GM23338 (cell line): ENCODE measurements at regions not wholly inside any gene's neighbourhood (a gene's known extent, or its start where the extent isn't known, plus 50 kb on each side); places are given as distances from the start of the nearest gene placed in this dataset.

ENCODE experiments used
- ATAC-seq: fragments of 200-7000 bp; cut with Tn5 transposase; 3 replicates; pipeline ENCODE4 v1.9.1; 2020
- DNase-seq: peaks from one replicate; pipeline ENCODE4 v3.0.0-alpha.2; 2015; ENCODE audit warnings: low spot score
- H2AFZ ChIP-seq: fragments of 200-600 bp; sonication (generic); 2 replicates; pipeline ENCODE4 v1.8.0; 2016; ENCODE audit warnings: antibody characterized with exemption, mild to moderate bottlenecking, moderate library complexity
- H3F3A ChIP-seq: fragments of 200-600 bp; sonication (generic); replicated peaks from 2 replicates; pipeline ENCODE4 v1.8.0; 2017; ENCODE audit warnings: antibody characterized with exemption, mixed run types, low read depth
- H3K27ac ChIP-seq: fragments of 200-600 bp; sonication (generic); 2 replicates; pipeline ENCODE4 v1.6.1; 2016; ENCODE audit warnings: low read depth
- H3K27me3 ChIP-seq: fragments of 200-600 bp; sonication (generic); 2 replicates; pipeline ENCODE4 v1.8.0; 2016; ENCODE audit warnings: mild to moderate bottlenecking, mixed run types, moderate library complexity; ENCODE audit not compliant: insufficient read depth
- H3K36me3 ChIP-seq: fragments of 200-600 bp; sonication (generic); 2 replicates; pipeline ENCODE4 v1.8.0; 2016; ENCODE audit warnings: mild to moderate bottlenecking; ENCODE audit not compliant: insufficient read depth
- H3K4me1 ChIP-seq: fragments of 200-600 bp; sonication (generic); 2 replicates; pipeline ENCODE4 v1.8.0; 2016; ENCODE audit warnings: mild to moderate bottlenecking, moderate library complexity; ENCODE audit not compliant: insufficient read depth
- H3K4me2 ChIP-seq: fragments of 200-600 bp; sonication (generic); 2 replicates; pipeline ENCODE4 v1.7.1; 2017; ENCODE audit warnings: mixed run types
- H3K4me3 ChIP-seq: fragments of 200-600 bp; sonication (generic); 2 replicates; pipeline ENCODE4 v1.6.1; 2016; ENCODE audit warnings: mixed run types
- H3K79me2 ChIP-seq: fragments of 200-600 bp; sonication (generic); replicated peaks from 2 replicates; pipeline ENCODE4 v1.8.0; 2017; ENCODE audit warnings: mild to moderate bottlenecking; ENCODE audit not compliant: insufficient read depth
- H3K9me2 ChIP-seq: fragments of 200-600 bp; sonication (generic); 2 replicates; pipeline ENCODE4 v1.8.0; 2017; ENCODE audit not compliant: insufficient read depth
- H4K20me1 ChIP-seq: fragments of 200-600 bp; sonication (generic); replicated peaks from 2 replicates; pipeline ENCODE4 v1.8.0; 2017; ENCODE audit warnings: mild to moderate bottlenecking; ENCODE audit not compliant: insufficient read depth
- H3K27ac Mint-ChIP-seq: 2 replicates; pipeline ENCODE4 v1.8.0; 2020; ENCODE audit warnings: inconsistent platforms, mild to moderate bottlenecking, moderate library complexity, mixed read lengths
- H3K27me3 Mint-ChIP-seq: 3 replicates; pipeline ENCODE4 v1.8.0; 2022; ENCODE audit warnings: low read depth, mild to moderate bottlenecking, moderate library complexity, mixed read lengths, inconsistent platforms; ENCODE audit not compliant: insufficient read depth, poor library complexity
- H3K36me3 Mint-ChIP-seq: 3 replicates; pipeline ENCODE4 v1.8.0; 2021; ENCODE audit warnings: low read depth, mild to moderate bottlenecking, inconsistent platforms, moderate library complexity, mixed read lengths
- H3K4me1 Mint-ChIP-seq: 3 replicates; pipeline ENCODE4 v1.8.0; 2020; ENCODE audit warnings: mild to moderate bottlenecking, inconsistent platforms, mixed read lengths
- H3K4me3 Mint-ChIP-seq: 3 replicates; pipeline ENCODE4 v1.8.0; 2021; ENCODE audit warnings: moderate library complexity, mild to moderate bottlenecking, inconsistent platforms, mixed read lengths
- H3K9me3 Mint-ChIP-seq: 3 replicates; pipeline ENCODE4 v1.8.0; 2020; ENCODE audit warnings: moderate library complexity, mild to moderate bottlenecking, inconsistent platforms, mixed read lengths
- CREB1 ChIP-seq: fragments of 250-450 bp; sonication (Bioruptor Pico); IDR thresholded peaks from 2 replicates; pipeline ENCODE4 v1.5.0; 2020; ENCODE audit warnings: low read depth, mild to moderate bottlenecking, moderate library complexity
- ETS1 ChIP-seq: IDR thresholded peaks from 2 replicates; pipeline ENCODE4 v1.6.1; 2016; ENCODE audit warnings: antibody characterized with exemption
- EZH2 ChIP-seq: fragments of 200-600 bp; sonication (generic); IDR thresholded peaks from one replicate; pipeline ENCODE4 v1.8.0; 2017; ENCODE audit warnings: antibody characterized with exemption, mild to moderate bottlenecking, low read depth; ENCODE audit not compliant: unreplicated experiment
- EZH2phosphoT487 ChIP-seq: fragments of 200-600 bp; sonication (generic); IDR thresholded peaks from one replicate; pipeline ENCODE4 v1.8.1; 2018; ENCODE audit warnings: antibody characterized with exemption; ENCODE audit not compliant: unreplicated experiment
- JUNB ChIP-seq: IDR thresholded peaks from one replicate; pipeline ENCODE4 v1.6.1; 2016; ENCODE audit warnings: antibody characterized with exemption; ENCODE audit not compliant: unreplicated experiment
- NANOG ChIP-seq: IDR thresholded peaks from 2 replicates; pipeline ENCODE4 v1.6.1; 2016; ENCODE audit warnings: antibody characterized with exemption, borderline replicate concordance
- POLR2AphosphoS5 ChIP-seq: IDR thresholded peaks from 2 replicates; pipeline ENCODE4 v1.6.1; 2016; ENCODE audit warnings: antibody characterized with exemption, low read depth
- STAT1 ChIP-seq: IDR thresholded peaks from one replicate; pipeline ENCODE4 v1.6.1; 2016; ENCODE audit warnings: antibody characterized with exemption; ENCODE audit not compliant: unreplicated experiment
- ZNF114 ChIP-seq: fragments of 250-450 bp; sonication (Bioruptor Pico); IDR thresholded peaks from 2 replicates; pipeline ENCODE4 v1.5.0; 2020; ENCODE audit warnings: mild to moderate bottlenecking, moderate library complexity
- ZNF331 ChIP-seq: fragments of 250-450 bp; sonication (Bioruptor Pico); IDR thresholded peaks from 2 replicates; pipeline ENCODE4 v1.5.0; 2020; ENCODE audit warnings: low read depth, mild to moderate bottlenecking, moderate library complexity
- ZNF462 ChIP-seq: fragments of 250-450 bp; sonication (Bioruptor Pico); IDR thresholded peaks from 2 replicates; pipeline ENCODE4 v1.5.0; 2020; ENCODE audit warnings: mild to moderate bottlenecking, moderate library complexity
- TF ChIP-seq, protein P1 (sequence below), 2 experiments: fragments of 200-600 bp in 1 of 2; sonication (generic) in 1 of 2; conservative IDR thresholded peaks; 2 replicates each; pipeline versions ENCODE4 v1.5.1 to v1.6.1; 2016 to 2017; ENCODE audit warnings: antibody characterized with exemption in 2 of 2, low read depth in 2 of 2, mild to moderate bottlenecking in 2 of 2, moderate library complexity in 1 of 2
- TF ChIP-seq, protein P2 (sequence below): IDR thresholded peaks from one replicate; pipeline ENCODE4 v1.6.1; 2018; ENCODE audit warnings: antibody characterized with exemption; ENCODE audit not compliant: unreplicated experiment

DNA sequence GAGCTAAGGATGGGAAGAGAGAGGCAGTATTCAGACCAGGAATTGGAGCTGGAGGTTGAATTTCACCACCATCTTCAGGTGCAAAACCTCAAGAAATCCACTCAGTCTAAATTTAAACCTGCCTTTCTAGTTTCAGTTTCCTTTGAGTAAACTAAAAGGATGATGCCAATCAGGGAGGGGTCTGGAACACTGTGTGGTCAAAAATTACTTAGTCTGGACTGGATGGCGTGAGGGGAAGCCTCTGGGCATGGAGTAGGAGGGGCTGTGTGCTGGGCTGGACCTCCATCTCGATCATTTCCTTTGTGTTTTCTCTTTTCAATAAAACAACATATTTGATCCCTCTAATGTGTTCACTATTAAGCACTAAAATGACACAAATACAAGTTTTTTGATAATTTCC lies 120.1 kb downstream of the GC start:
- Mint-ChIP-seq H3K9me3 (no peaks in the 10 kb centered on the region; the same call in 1 of the 3 replicates), H3K4me3 (no peak overlapping the region), H3K27me3 (no peaks in the 10 kb centered on the region), H3K27ac (no peak overlapping the region), H3K4me1 (peaks cover 2% of the 10 kb centered on the region; the same call in 2 of the 3 replicates), H3K36me3 (no peaks in the 10 kb centered on the region)
- Histone ChIP-seq H3K4me1 (no peaks in the 10 kb centered on the region), H4K20me1 (no peaks in the 10 kb centered on the region), H3K4me2 (no peak overlapping the region), H3K79me2 (no peaks in the 10 kb centered on the region), H3F3A (no peaks in the 10 kb centered on the region), H2AFZ (no peak overlapping the region), H3K27ac (no peak overlapping the region), H3K36me3 (no peaks in the 10 kb centered on the region), H3K9me2 (peaks cover 8% of the 10 kb centered on the region), H3K27me3 (no peaks in the 10 kb centered on the region), H3K4me3 (no peak overlapping the region)
- ATAC-seq (no peak), DNase-seq (no peak)
- TF ChIP-seq ETS1 (no peak), EZH2phosphoT487 (no peak), NANOG (no peak), ZNF462 (CRISPR knock-in tag) (no peak), CREB1 (no peak), JUNB (no peak), EZH2 (no peak), POLR2AphosphoS5 (no peak), ZNF114 (CRISPR knock-in tag) (no peak), ZNF331 (CRISPR knock-in tag) (no peak), STAT1 (no peak)
- TF ChIP-seq, protein P1, sequence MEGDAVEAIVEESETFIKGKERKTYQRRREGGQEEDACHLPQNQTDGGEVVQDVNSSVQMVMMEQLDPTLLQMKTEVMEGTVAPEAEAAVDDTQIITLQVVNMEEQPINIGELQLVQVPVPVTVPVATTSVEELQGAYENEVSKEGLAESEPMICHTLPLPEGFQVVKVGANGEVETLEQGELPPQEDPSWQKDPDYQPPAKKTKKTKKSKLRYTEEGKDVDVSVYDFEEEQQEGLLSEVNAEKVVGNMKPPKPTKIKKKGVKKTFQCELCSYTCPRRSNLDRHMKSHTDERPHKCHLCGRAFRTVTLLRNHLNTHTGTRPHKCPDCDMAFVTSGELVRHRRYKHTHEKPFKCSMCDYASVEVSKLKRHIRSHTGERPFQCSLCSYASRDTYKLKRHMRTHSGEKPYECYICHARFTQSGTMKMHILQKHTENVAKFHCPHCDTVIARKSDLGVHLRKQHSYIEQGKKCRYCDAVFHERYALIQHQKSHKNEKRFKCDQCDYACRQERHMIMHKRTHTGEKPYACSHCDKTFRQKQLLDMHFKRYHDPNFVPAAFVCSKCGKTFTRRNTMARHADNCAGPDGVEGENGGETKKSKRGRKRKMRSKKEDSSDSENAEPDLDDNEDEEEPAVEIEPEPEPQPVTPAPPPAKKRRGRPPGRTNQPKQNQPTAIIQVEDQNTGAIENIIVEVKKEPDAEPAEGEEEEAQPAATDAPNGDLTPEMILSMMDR (conservative IDR thresholded peaks at IDR 0.05; ENCODE audit: low read depth in 2 of 2), result no peak
- TF ChIP-seq, protein P2, sequence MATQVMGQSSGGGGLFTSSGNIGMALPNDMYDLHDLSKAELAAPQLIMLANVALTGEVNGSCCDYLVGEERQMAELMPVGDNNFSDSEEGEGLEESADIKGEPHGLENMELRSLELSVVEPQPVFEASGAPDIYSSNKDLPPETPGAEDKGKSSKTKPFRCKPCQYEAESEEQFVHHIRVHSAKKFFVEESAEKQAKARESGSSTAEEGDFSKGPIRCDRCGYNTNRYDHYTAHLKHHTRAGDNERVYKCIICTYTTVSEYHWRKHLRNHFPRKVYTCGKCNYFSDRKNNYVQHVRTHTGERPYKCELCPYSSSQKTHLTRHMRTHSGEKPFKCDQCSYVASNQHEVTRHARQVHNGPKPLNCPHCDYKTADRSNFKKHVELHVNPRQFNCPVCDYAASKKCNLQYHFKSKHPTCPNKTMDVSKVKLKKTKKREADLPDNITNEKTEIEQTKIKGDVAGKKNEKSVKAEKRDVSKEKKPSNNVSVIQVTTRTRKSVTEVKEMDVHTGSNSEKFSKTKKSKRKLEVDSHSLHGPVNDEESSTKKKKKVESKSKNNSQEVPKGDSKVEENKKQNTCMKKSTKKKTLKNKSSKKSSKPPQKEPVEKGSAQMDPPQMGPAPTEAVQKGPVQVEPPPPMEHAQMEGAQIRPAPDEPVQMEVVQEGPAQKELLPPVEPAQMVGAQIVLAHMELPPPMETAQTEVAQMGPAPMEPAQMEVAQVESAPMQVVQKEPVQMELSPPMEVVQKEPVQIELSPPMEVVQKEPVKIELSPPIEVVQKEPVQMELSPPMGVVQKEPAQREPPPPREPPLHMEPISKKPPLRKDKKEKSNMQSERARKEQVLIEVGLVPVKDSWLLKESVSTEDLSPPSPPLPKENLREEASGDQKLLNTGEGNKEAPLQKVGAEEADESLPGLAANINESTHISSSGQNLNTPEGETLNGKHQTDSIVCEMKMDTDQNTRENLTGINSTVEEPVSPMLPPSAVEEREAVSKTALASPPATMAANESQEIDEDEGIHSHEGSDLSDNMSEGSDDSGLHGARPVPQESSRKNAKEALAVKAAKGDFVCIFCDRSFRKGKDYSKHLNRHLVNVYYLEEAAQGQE, result no peak
